Hematopoietic multipotent progenitor cell treated with erythropoietin and hydrocortisone succinate and interleukin-3 and kit ligand, for 4 days (in vitro differentiated cells): ENCODE measurements at regions not wholly inside any gene's neighbourhood (a gene's known extent, or its start where the extent isn't known, plus 50 kb on each side); places are given as distances from the start of the nearest gene placed in this dataset.
A peak's percentile ranks its signal among the peaks of the same experiment; 100 is the strongest.
"Not testable (repeated sequence)": the region's sequence is repeated elsewhere in the genome, so short reads cannot be mapped to it uniquely, and the experiment has no call there.

Source experiments
- DNase-seq: peaks from one replicate; pipeline ENCODE4 v3.0.0-alpha.2; 2015

DNA sequence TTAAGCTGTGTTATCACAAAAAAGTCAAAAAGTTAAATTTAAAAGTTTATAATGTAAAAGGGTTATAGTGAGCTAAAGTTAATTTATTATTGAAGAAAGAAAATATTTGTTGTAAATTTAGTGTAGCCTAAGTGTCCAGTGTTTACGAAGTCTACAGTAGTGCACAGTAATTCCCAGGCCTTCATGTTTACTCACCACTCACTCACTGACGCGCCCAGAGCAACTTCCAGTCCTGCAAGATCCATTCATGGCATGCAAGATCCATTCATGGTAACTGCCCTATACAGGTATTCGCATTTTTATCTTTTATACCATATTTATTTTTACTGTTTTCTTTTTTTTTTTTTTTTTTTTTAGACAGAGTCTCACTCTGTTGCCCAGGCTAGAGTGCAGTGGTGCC, 69.5 kb downstream of the TPRA1 start:
- DNase-seq: no peak

DNA sequence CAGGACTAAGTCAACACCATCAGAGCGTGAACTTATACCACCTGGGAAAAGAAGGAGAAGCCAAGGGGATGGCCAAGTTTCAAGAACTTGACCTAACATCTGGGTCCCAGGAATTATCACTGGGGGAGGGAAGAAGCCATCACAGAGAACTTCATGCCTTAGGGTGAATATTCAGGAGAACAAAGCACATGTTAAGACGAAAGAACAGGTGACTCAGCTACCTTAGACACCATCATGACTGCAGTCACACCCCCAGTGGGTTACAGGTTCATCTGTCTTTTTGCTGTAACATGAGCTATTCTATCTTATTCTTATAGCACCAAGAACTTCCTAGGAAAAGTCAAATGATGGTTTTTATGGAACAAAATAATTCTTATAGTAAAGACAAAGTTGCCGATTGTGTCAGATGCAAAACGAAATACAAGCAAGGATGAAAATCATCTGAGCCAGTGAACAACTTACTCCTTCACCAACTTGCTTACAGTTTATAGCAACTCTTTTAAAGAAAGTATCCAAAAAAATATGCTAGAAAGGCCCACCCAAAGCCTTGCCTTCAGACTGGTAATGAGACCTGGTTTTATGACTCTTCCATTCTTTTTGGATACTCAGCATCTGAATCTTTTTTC, 72.0 kb downstream of the TPRA1 start:
- no peak for DNase-seq

DNA sequence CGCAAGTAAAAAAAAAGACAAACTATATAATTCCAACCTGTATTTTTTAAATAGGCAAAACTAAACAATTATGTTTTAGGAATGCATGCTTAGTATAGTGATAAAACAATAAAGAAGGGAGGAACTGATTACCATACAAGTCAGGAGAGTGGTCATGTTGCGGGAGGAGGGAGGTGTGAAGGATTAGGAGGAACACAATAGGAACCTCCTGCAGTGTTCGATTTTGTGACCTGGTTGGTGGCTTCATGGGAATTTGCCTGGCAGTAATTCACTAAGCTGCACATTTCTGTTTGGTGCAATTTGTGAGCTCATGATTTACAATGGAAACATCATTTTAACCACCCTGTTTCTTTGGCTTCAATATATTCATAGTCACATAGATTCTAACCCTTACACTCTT, 78.3 kb downstream of the TPRA1 start:
- DNase-seq: no peak

DNA sequence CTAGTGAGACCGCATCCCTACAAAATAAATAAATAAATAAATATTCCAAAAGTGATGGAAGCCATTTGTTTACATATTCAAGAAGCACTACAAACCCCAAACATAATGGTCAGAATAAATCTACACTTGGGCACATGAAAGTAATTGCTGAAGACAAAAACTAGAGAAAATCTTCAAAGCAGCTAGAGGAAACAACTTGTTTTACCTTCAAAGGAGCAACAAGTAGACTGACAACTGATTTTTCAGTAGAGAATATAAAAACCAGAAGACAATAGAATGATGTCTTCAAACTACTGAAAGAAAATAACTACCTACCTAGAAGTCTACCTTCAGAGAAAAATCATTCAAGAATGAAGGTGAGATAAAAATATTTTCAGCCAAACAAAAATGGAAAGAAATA, 89.4 kb downstream of the TPRA1 start:
- DNase-seq: no peak

DNA sequence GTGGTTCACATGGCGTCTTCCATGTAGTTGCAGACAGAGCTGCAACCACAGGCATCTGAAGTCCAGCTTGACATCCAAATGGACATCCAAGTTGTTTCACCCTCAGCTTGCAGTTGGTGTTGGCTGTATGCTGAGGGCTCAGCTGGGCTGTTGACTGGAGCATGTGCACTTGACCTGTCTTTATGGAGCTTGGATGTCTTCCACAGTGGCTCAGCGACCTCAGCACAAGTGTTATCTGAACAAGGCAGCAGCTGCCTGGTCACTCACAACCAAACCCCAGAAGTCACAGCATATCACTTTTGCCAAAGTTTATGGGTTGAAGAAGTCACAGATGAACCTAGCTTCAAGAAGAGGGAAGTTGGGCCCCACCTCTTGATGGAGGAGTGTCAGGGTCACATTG, 92.9 kb downstream of the TPRA1 start:
- DNase-seq: peak; percentile 18

DNA sequence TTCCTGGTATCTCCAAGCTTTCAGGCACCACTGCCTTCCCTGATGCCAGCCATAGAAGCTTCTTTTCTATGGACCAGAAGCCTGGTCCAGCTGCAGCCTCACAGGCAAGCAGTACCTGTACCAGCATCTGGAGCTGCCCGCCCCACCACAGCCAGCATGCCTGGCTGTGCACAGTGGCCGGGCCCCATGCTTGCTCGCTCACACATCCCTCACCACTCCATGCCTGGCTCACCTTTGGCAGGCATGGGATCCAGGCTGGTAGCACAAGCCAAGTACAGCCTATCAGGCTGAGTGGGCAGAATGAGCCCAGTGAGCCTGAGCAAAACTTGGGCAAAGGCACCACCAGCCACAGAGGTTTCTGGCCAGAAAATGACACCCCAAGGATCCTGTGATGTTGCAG, 93.4 kb downstream of the TPRA1 start:
- no peak for DNase-seq

DNA sequence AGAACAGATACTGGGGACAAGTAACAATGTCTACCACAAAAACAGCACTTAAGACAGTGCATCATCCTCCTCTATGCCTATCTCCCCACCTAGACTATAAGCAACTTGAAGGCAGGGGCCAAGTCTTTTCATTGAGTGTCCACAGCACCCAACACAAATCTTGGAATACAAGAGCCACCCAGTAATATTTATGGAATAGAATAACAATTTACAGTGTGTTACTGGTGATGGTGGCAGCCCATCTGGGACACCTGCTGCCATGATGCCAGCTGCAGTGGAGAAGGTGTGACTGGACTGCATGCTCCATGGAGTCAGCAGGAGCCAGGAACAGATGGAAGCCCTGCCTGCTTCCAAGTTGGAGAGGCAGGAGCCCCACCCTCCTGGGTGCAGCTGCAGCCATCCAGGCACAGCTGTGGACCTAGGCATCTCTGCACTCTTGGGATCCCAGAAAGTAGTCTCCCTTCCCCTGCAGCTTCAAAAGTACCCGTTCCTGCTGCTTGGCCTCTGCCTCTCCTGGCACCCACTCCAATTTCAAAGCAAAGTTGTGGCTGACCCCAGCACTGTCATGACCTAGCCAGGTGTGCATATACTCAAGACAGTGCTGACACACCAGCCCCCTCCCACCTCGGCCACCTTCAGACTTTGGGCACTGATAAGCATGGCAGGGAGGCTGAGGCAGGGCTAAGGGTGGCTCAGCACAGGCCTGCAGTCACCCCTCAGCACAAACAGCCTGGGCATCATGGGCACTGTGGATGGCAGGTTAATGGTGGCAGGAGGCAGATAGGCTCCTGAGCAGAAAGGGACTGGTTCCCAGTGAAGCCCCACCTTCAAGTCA, 94.5 kb downstream of the TPRA1 start:
- no peak for DNase-seq

DNA sequence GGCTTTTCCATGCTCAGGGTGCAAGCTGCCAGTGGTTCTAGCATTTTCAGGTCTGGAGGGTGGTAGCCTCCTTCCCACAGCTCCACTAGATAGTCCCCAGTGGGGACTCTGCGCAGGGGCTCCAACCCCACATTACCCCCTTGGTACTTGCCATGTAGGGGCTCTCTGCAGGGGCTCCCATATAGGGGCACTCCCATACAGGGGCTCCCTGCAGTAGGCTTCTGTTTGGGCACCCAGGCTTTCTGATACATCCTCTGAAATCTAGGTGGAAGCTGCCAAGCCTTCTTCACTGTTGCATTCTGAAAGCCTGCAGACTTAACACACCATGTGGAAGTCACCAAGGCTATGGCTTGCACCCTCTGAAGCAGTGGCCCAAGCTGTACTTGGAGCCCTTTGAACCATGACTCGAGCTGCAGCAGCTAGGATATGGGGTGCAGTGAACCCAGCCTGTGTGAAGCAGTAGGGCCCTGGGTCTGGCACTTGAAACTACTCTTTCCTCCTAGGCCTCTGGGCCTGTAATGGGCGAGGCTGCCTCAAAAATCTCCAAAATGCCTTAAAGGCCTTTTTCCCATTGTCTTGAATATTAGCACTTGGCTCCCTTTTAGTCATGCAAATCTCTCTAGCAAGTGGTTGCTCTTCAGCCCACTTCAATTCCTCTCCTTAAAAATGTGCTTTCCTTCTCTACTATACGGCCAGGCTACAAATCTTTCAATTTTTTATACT, 96.4 kb downstream of the TPRA1 start:
- DNase-seq: no peak

DNA sequence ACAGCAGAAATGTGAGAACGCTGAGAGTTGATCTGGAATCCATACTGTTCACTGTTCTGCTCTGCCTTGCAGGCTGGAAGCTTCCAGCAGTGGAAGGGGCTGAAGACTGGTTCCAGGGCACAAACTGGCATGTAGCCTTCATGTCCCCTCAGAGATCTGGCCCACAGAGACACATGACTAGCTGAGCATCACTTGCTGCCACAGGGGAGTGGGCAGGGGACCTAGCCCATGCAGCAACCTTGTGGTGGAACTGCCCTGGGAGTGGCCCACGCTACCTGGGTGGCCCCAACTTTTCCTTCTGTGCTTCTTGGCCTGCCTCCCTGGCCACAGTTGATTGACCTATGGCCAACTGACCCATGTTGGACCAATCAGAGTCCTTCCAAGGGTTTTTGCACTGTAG, 98.1 kb downstream of the TPRA1 start:
- DNase-seq: no peak

DNA sequence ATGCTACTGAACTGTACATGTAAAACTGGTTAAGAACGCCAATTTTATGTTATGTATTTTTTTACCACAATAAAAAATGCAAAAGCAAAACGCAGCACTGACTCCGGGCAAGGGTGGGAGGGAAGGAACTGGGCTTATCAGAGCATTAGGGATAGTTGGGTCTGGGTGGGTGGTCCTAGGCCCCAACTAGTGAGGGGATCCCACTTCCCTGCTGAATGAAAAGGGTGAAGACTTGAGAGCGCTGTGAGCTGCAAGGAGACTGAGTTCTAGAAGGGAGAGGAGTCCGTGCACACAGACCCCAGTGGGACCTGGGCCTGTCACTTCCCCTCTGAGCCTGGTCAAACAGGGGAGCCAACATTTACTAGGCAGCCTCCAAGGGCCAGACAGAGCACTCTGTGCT, 98.6 kb downstream of the TPRA1 start:
- no peak for DNase-seq

DNA sequence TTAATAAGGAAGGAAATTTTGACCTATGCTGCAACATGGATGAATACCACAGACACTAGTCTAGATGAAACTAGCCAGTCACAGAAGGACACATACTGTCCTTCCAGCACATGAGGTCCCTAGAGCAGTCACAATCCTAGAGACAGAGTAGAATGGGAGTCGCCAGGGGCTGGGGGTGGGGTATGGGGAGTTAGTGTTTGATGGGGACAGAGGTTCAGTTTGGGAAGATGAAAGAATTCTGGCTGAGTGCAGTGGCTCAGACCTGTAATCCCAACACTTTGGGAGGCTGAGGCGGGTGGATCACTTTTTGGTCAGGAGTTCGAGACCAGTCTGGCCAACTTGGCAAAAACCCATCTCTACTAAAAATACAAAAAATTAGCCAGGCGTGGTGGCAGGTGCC, 99.2 kb downstream of the TPRA1 start:
- no peak for DNase-seq

DNA sequence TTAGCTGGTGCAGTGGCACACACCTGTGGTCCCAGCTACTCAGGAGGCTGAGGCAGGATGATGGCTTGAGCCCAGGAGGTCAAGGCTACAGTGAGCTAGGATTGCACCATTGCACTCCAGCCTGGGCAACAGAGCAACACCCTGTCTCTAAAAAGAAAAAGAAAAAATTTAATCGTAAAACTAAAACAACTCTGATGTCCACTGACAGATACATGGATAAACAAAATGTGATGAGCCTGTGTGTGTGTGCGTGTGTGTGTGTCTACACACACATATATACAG, 99.6 kb downstream of the TPRA1 start:
- DNase-seq: not testable (repeated sequence)

DNA sequence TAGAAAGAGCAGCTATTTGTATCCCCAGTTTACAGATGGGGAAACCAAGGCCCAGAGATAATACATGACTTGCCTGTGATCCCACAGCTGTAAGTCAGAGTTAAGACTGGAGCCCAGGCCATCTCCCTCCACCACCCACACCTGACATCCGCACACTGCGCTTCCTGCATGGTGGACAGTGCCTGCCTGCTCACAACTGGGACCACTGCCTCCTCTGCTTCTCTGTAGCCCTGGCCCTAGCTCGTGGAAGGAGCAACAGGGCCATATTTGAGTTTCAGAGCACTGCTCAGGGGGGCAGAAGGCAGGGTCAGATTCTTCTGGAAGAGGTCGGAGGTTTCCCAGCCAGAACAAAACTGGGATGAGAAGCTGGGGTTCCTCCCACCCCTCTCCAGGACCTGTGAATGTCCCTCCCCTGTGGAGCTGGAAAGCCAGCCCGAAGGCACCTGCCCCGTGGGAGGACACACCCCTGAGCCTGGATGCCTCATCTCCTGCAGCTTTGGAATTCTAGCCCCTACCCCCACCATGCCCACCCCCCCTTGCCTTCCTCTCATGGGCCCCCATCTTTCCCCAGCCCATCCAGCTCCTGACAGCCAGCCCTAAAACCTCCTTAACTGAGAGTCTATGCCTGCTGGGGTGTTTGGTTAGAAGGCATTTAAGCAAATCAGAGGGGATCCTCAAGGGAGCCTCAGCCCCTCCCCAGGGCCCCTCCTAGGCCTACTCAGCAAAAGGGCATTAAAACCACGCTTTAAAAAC, 100.1 kb downstream of the TPRA1 start:
- DNase-seq: no peak

DNA sequence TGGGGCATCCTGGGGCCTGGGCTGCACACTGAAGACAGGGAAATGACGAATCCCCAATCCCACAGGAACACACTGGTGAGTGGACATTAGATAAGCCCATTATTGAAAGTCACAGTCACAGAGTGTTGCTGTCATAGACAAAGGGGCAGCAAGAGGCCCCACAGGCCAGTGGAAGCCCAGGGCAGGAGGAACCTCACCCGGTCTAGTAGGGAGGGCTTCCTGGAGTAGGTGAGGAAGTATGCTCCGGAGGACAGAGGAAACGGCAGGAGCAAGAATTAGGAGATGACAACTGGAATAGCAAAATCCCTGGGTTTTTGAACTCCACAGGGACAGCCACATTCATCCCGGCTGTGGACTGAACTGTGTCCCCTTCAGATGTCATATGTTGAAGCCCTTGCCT, 101.2 kb downstream of the TPRA1 start:
- no peak for DNase-seq

DNA sequence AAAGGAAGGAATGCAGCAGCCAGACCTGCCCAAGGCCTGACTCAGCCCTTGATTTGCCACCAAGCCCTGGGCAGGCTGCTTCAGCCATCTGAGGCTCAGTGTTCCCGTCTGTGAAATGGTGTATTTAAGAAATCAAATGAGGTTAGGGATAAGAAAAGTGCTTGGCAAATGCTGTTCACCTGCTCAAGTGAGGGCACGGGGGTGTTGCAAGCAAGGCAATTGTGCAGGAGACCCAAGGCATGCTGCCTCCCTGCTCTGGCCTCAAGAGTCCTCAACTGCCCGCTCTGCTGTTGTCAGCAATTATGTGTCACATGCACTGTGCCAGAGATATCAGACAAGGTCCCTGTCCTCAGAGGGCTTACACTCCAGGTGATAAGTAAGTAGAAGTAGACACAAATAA, 101.8 kb downstream of the TPRA1 start:
- no peak for DNase-seq

DNA sequence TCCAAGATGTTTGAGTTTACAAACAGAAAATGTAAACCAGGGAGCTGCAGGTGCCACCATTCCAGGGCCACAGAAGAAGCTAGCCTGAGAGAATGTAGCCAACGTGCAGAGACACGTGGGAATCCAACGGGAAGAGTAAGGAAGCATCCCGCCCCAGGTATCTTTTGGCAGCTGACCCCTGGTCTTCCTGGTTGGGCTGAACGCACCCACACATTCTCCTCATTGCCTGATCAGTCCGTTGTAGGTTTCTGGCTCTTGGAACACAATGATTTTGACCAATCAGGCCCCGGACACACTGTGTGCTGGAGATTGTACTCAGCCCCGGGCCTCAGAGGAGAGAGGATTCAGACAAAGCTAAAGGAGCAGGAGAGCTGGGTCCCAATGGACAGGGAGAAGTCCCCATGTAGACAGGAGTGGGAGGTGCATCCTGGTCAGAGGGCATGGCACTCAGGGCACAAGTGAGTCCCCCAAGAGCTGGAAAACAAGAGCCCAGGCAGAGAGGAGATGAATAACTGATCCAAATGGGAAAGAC, 102.3 kb downstream of the TPRA1 start:
- no peak for DNase-seq

DNA sequence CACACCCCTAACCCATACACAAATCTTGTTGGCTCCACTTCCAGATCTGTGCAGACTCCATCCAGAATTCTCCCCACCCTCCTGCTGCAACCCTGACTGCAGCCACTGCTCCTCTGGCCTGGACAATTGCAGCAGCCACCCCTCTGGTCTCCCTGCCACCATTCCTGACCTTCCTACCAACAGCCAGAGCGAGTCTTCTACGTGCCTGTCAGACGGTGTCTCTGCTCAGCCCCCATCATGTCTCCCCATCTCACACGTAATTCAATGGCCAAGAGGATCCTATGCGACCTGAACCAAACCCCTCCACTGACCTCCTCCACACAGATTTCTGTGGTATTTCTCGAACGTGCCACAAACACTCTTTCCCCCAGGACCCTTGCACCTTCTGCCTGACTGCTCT, 103.3 kb downstream of the TPRA1 start:
- DNase-seq: no peak

DNA sequence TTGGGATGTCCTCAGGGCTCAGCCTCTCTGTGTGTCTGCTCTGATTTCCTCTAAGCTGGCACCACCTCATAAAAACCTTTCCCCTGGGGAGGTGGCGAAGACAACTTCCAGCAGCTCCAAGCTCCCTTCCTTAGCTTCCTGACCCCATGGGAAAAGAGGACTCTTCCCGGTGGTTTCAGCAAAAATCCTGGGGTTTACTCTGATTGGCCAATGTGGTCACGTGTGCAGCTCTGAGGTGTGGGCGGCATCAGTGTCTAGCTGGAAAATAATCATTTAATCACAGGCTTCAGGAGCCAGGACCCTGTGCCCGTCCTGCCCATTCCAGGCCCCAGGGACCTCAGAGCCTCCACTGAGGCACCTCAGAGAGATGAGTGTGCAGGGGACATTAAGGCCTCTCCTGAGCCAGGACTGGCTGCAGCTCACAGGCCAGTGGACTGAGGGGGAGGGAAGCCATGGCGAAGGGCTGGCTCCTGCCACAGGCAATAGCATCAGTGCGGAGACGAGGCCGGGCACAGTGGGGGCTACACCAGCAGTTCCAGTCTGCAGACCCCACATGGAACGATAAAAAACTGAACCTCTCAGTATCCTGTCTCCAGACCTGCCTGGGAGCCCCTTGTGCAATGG, 104.1 kb downstream of the TPRA1 start:
- DNase-seq: no peak

DNA sequence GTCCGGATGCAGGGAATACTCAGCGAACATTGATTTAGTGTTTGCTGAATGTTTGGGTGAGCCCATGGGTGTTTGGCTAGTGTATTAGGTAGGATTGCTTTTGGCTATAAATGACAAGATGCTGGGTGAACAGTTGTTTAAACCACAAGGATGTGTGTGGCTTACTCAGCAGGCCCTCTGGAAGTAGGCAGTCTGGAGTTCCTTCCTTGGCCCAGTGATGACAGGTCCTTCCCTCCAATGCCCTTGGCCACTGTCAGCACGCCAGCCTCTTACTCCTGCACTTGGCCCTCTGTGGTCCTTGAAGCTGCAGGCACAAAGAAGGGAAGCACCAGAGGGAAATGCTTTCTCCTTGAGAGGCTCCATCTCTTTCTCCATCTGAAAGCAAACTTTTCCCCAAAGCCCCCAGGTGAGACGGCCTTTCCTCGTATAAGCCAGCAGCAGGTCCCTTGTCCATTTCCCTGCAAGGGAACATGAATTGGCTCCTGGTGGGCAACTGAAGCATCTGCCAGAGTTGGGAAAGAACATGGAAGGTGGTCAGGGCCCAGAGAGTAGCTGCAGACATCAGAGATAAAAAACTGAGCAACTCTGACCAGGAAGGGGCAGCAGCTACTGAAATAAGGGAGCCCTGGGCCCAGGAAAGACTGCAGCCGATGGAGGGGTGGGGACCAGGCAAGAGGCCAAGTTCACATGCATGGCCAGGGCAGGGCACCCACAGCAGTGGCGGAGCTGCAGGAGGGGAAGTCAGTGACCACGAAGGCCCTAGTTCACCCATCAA, 105.0 kb downstream of the TPRA1 start:
- DNase-seq: no peak

DNA sequence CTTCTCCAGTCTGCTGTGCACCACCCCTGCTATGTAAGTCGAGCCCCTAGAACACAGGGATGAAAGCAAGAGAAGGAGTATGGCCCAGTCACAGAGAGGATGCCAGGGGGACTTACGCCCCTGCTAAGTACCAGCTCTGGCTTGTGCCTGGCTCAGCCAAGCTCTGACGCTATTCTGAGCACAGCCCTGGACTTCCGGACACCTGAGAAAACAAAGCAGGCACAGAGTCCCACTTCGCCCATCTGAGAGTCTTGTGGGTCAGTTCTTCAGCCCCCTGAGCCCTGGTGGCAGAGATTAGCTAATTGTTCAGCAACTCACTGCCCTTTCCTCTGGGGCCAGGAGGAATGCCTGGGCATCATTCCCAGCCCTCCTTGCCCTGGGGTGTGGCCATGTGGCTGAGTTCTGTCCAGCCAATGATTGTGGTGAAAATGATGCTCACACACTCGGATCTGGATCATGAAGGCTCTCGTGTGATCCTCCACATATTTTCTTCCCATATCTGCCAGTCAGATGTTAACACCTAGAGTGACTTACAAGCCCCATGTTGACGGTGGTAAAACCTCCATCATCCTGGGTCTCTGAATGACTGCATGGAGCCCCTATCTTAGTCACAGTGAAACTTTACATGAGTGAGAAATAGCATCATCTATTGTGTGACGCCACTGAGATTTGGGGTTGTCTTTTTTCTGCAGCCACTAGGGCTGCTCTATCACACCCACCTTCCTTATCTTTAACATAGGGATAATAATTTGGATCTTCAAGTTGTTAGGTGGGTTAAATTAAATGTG, 105.7 kb downstream of the TPRA1 start:
- DNase-seq: no peak

DNA sequence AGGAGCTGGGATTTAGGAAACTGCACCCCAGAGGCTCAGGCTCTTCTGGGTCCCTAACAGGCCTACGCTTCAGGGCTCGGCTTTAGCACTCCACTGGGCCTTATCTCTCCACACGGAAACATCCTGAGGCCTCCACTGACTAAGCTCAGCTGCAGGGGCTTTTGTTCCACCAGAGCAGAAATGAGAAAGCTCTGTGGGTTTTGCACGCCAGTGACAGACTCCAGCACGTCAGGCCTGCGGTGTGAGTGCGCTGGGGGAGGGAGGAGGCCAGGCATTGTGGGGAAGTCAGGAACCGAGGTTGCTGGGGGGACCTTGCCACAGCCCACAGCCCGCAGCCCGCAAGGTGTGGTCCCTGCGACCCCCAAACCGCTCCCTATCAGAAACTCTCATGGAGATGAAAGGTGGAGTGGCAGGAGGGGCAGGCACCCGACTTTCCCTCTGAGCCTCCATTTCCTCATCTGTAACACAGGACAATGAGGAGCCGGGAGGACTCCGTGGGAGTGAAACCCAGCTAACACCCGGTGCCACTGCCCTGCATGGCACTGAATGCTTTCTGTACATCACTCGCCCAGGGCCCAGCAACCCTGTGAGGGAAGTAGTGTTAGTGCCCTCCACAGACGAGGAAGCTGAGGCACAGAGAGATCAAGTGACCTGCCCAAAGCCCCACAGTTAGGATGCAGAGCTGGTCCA, 106.5 kb downstream of the TPRA1 start:
- DNase-seq: peak; percentile 90
